Mucosa of gallbladder (tissue), 1 donor: ENCODE measurements at regions not wholly inside any gene's neighbourhood (a gene's known extent, or its start where the extent isn't known, plus 50 kb on each side); places are given as distances from the start of the nearest gene placed in this dataset.
A peak's percentile ranks its signal among the peaks of the same experiment; 100 is the strongest.

Experiments used
- DNase-seq: peaks from one replicate; pipeline ENCODE4 v3.0.0-alpha.2; 2020; ENCODE audit warnings: low spot score
- donor health status: DM: no; HTN: no; CAD: no.

GRCh38 chr16:82497139-82497538 is 129.6 kb upstream of the CDH13 start:
- no peak for DNase-seq

GRCh38 chr16:82488460-82488859 is 138.3 kb upstream of the CDH13 start:
- DNase-seq = no peak

GRCh38 chr16:82481455-82481854 is 145.3 kb upstream of the CDH13 start:
- no peak for DNase-seq

- DNase-seq = no peak
Measured at GRCh38 chr16:82476786-82477185, 150.0 kb upstream of the CDH13 start.

- DNase-seq = no peak
Measured at GRCh38 chr16:82470620-82471152, 156.1 kb upstream of the CDH13 start.

GRCh38 chr16:82470016-82470415 is 156.8 kb upstream of the CDH13 start:
- DNase-seq = no peak

GRCh38 chr16:82464187-82464586 is 162.6 kb upstream of the CDH13 start:
- DNase-seq = no peak

- no peak for DNase-seq
Measured at GRCh38 chr16:82460766-82461165, 166.0 kb upstream of the CDH13 start.

GRCh38 chr16:82459580-82460256 is 167.1 kb upstream of the CDH13 start:
- no peak for DNase-seq

- peak; percentile 47 for DNase-seq
Measured at GRCh38 chr16:82456683-82457082, 170.1 kb upstream of the CDH13 start.

GRCh38 chr16:82454566-82454965 is 172.2 kb upstream of the CDH13 start:
- no peak for DNase-seq

- no peak for DNase-seq
Measured at GRCh38 chr16:82454152-82454551, 172.6 kb upstream of the CDH13 start.

- no peak for DNase-seq
Measured at GRCh38 chr16:82452004-82452756, 174.6 kb upstream of the CDH13 start.

GRCh38 chr16:82451449-82451848 is 175.3 kb upstream of the CDH13 start:
- DNase-seq = no peak

- DNase-seq = no peak
Measured at GRCh38 chr16:82440336-82440735, 186.4 kb upstream of the CDH13 start.

- no peak for DNase-seq
Measured at GRCh38 chr16:82439678-82440293, 187.0 kb upstream of the CDH13 start.

GRCh38 chr16:82433042-82433441 is 193.7 kb upstream of the CDH13 start:
- no peak for DNase-seq

- DNase-seq = no peak
Measured at GRCh38 chr16:82432261-82432660, 194.5 kb upstream of the CDH13 start.

GRCh38 chr16:82425661-82426060 is 201.1 kb upstream of the CDH13 start:
- no peak for DNase-seq

GRCh38 chr16:82421851-82422250 is 204.9 kb upstream of the CDH13 start:
- DNase-seq = no peak

GRCh38 chr16:82419332-82419731 is 207.4 kb upstream of the CDH13 start:
- DNase-seq = no peak

GRCh38 chr16:82414476-82414875 is 212.3 kb upstream of the CDH13 start:
- DNase-seq = no peak

GRCh38 chr16:82412770-82413169 is 214.0 kb upstream of the CDH13 start:
- DNase-seq = no peak
